GM12878 (cell line): ENCODE measurements at regions not wholly inside any gene's neighbourhood (a gene's known extent, or its start where the extent isn't known, plus 50 kb on each side); places are given as distances from the start of the nearest gene placed in this dataset.

Source experiments
- ATAC-seq: fragments of 200-7000 bp; cut with Tn5 transposase; 3 replicates; pipeline ENCODE4 v1.9.1; 2020; ENCODE audit warnings: mild to moderate bottlenecking, moderate library complexity
- BruUV-seq: library from RNA; stranded (reverse); fragments of 400-500 nt; replicated peaks from 2 replicates; lab custom pipeline; 2021; lab: Mats Ljungman, UMichigan
- CTCF ChIA-PET: fragments of 300-600 bp; sonication (Branson Sonifier 250); formaldehyde crosslinking; extraction: SDS; loops from one replicate; lab custom pipeline; 2021; ENCODE audit warnings: inconsistent platforms; lab: Yijun Ruan, JAX
- POLR2A ChIA-PET: fragments of 350-600 bp; formaldehyde crosslinking; extraction: SDS; loops from one replicate; lab custom pipeline; 2021; ENCODE audit warnings: inconsistent platforms; lab: Charles Lee
- RAD21 ChIA-PET: fragments of 300-600 bp; sonication (Branson Sonifier 250); formaldehyde crosslinking; loops from one replicate; lab custom pipeline; 2023; ENCODE audit warnings: antibody characterized with exemption; ENCODE audit not compliant: unreplicated experiment; lab: Charles Lee
- SMC1A ChIA-PET: fragments of 300-600 bp; sonication (Branson Sonifier 250); formaldehyde crosslinking; loops from one replicate; lab custom pipeline; 2023; ENCODE audit not compliant: unreplicated experiment, uncharacterized antibody; lab: Charles Lee
- DNase-seq: peaks from one replicate; pipeline ENCODE4 v3.0.0-alpha.2; 2011; ENCODE audit warnings: low read depth, low spot score
- FAIRE-seq: peaks from 3 replicates; lab custom pipeline; 2011; peaks lifted over from hg19 to GRCh38; lab: Jason Lieb, UNC
- H2AFZ ChIP-seq: 2 replicates; pipeline ENCODE4 v1.6.0; 2011; ENCODE audit warnings: low read depth, low read length, control low read depth; ENCODE audit not compliant: control insufficient read depth
- H3K27ac ChIP-seq: 2 replicates; pipeline ENCODE4 v1.5.1; 2011; ENCODE audit warnings: control low read depth; ENCODE audit not compliant: control insufficient read depth, insufficient read depth
- H3K27me3 ChIP-seq, 2 experiments: replicated peaks in 1 of 2; 2 replicates each; pipeline versions ENCODE4 v1.6.0 to v1.6.1; 2011; ENCODE audit warnings: low read length in 1 of 2; ENCODE audit not compliant: control insufficient read depth in 2 of 2, insufficient read depth in 2 of 2
- H3K36me3 ChIP-seq, 2 experiments: 2 replicates each; pipeline ENCODE4 v1.5.1; 2011; ENCODE audit warnings: low read length in 1 of 2; ENCODE audit not compliant: control insufficient read depth in 2 of 2, insufficient read depth in 2 of 2
- H3K4me1 ChIP-seq: 2 replicates; pipeline ENCODE4 v1.6.1; 2011; ENCODE audit warnings: mild to moderate bottlenecking, low read length, moderate library complexity, mixed read lengths; ENCODE audit not compliant: control insufficient read depth, insufficient read depth
- H3K4me2 ChIP-seq: 2 replicates; pipeline ENCODE4 v1.6.0; 2011; ENCODE audit warnings: control low read depth; ENCODE audit not compliant: control insufficient read depth, insufficient read depth
- H3K4me3 ChIP-seq: fragments of 200-600 bp; sonication (generic); 2 replicates; pipeline ENCODE4 v1.5.1; 2016
- H3K79me2 ChIP-seq: 2 replicates; pipeline ENCODE4 v1.6.0; 2011; ENCODE audit warnings: low read length; ENCODE audit not compliant: control insufficient read depth, insufficient read depth
- H3K9ac ChIP-seq: 2 replicates; pipeline ENCODE4 v1.8.0; 2011; ENCODE audit warnings: low read length, control low read depth, mixed read lengths; ENCODE audit not compliant: control insufficient read depth, insufficient read depth
- H3K9me3 ChIP-seq: replicated peaks from 3 replicates; pipeline ENCODE4 v1.5.1; 2011; ENCODE audit warnings: mild to moderate bottlenecking, low read length; ENCODE audit not compliant: control insufficient read depth, insufficient read depth
- H4K20me1 ChIP-seq: 2 replicates; pipeline ENCODE4 v1.6.0; 2011; ENCODE audit not compliant: control insufficient read depth, insufficient read depth
- BHLHE40 ChIP-seq, 2 experiments: fragments of 450-650 bp in 1 of 2; IDR thresholded peaks; 2 replicates each; pipeline ENCODE4 v1.6.1; 2011 to 2017; ENCODE audit warnings: low read depth in 2 of 2, borderline replicate concordance in 1 of 2, improper control_type of control experiment in 1 of 2, low read length in 1 of 2, mild to moderate bottlenecking in 1 of 2
- CEBPB ChIP-seq, 2 experiments: fragments of 150-350 bp in 1 of 2; IDR thresholded peaks; 2 replicates each; pipeline ENCODE4 v1.6.1; 2012 to 2014; ENCODE audit warnings: low read depth in 2 of 2, low read length in 2 of 2, borderline replicate concordance in 1 of 2, inconsistent platforms in 1 of 2
- CHD1 ChIP-seq: IDR thresholded peaks from 2 replicates; pipeline ENCODE4 v1.6.1; 2012; ENCODE audit warnings: low read depth, low read length, improper control_type of control experiment
- FOS ChIP-seq: IDR thresholded peaks from 3 replicates; pipeline ENCODE4 v1.6.1; 2011; ENCODE audit warnings: borderline replicate concordance; ENCODE audit not compliant: insufficient read length; ENCODE audit errors: extremely low read depth
- GABPA ChIP-seq: IDR thresholded peaks from 2 replicates; pipeline ENCODE4 v1.6.1; 2014; ENCODE audit warnings: antibody characterized with exemption, low read depth, mild to moderate bottlenecking, inconsistent platforms
- KAT2A ChIP-seq: conservative IDR thresholded peaks from 2 replicates; pipeline ENCODE4 v1.6.1; 2011; ENCODE audit warnings: low read depth, low read length; ENCODE audit not compliant: control insufficient read depth
- LARP7 ChIP-seq: fragments of 450-650 bp; IDR thresholded peaks from 2 replicates; pipeline ENCODE4 v1.6.1; 2017; ENCODE audit warnings: mild to moderate bottlenecking
- NRF1 ChIP-seq: conservative IDR thresholded peaks from 2 replicates; pipeline ENCODE4 v1.6.1; 2011; ENCODE audit warnings: mild to moderate bottlenecking, low read depth, low read length, improper control_type of control experiment
- POLR2AphosphoS2 ChIP-seq: IDR thresholded peaks from 2 replicates; pipeline ENCODE4 v1.6.1; 2011; ENCODE audit warnings: low read depth, mild to moderate bottlenecking, low read length, improper control_type of control experiment, moderate library complexity
- RAD51 ChIP-seq: fragments of 450-650 bp; IDR thresholded peaks from 2 replicates; pipeline ENCODE4 v1.6.1; 2016; ENCODE audit warnings: moderate library complexity, mild to moderate bottlenecking, inconsistent platforms
- TARDBP ChIP-seq: IDR thresholded peaks from 2 replicates; pipeline ENCODE4 v1.6.1; 2016; ENCODE audit warnings: borderline replicate concordance
- WGBS: methylation state at CpG from one replicate; pipeline ENCODE4 v1.1.6; 2016; ENCODE audit warnings: low lambda C conversion rate; ENCODE audit not compliant: insufficient replicate concordance, insufficient coverage; ENCODE audit errors: missing lambda C conversion rate; 5-methylcytosine and 5-hydroxymethylcytosine counted together
- in situ Hi-C: fragments of 300-500 bp; cut with MboI; formaldehyde crosslinking; loops from 9 replicates; pipeline ENCODE4 v1.14.3; 2018; ENCODE audit warnings: mixed read lengths
- intact Hi-C: fragments of 100-400 bp; cut with micrococcal nuclease; formaldehyde crosslinking; loops from one replicate; pipeline ENCODE4 v1.14.2; 2022; ENCODE audit not compliant: unreplicated experiment
- TF ChIP-seq, protein P1 (sequence below): fragments of 450-650 bp; IDR thresholded peaks from 2 replicates; pipeline ENCODE4 v1.6.1; 2017; ENCODE audit warnings: low read depth, mild to moderate bottlenecking, moderate library complexity
- TF ChIP-seq, protein P2 (sequence below): IDR thresholded peaks from 2 replicates; pipeline ENCODE4 v1.6.1; 2011; ENCODE audit warnings: mild to moderate bottlenecking, low read depth, low read length, moderate library complexity; ENCODE audit not compliant: insufficient replicate concordance

DNA sequence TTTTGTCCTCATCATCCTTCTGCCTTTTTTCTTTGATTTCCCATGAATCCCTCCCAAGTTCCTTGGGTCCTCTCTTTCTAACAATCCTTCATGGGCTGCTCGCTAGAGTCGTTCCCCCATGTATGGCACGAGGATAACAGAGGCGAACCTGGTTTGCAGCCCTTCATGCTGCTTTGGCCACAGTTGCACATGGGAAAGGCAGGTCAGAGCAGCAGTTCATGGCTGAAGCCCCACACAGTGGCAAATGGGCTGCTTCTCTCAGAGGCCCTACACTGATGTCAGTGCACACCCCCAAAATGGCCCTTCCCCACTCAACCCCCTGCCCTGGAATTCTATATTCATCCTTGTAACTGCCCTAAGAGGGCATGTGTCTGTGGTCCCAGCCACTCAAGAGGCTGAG, 335.4 kb upstream of the IGF1R start (continued):
- TF ChIP-seq CEBPB (IDR thresholded peaks at IDR 0.05; ENCODE audit: borderline replicate concordance in 1 of 2, low read depth in 2 of 2, low read length in 2 of 2), result no peak
- TF ChIP-seq, protein P1, sequence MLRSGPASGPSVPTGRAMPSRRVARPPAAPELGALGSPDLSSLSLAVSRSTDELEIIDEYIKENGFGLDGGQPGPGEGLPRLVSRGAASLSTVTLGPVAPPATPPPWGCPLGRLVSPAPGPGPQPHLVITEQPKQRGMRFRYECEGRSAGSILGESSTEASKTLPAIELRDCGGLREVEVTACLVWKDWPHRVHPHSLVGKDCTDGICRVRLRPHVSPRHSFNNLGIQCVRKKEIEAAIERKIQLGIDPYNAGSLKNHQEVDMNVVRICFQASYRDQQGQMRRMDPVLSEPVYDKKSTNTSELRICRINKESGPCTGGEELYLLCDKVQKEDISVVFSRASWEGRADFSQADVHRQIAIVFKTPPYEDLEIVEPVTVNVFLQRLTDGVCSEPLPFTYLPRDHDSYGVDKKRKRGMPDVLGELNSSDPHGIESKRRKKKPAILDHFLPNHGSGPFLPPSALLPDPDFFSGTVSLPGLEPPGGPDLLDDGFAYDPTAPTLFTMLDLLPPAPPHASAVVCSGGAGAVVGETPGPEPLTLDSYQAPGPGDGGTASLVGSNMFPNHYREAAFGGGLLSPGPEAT, result no peak
- no peak for TF ChIP-seq GABPA
- no peak for TF ChIP-seq KAT2A
- no peak for TF ChIP-seq POLR2AphosphoS2
- TF ChIP-seq, protein P2, sequence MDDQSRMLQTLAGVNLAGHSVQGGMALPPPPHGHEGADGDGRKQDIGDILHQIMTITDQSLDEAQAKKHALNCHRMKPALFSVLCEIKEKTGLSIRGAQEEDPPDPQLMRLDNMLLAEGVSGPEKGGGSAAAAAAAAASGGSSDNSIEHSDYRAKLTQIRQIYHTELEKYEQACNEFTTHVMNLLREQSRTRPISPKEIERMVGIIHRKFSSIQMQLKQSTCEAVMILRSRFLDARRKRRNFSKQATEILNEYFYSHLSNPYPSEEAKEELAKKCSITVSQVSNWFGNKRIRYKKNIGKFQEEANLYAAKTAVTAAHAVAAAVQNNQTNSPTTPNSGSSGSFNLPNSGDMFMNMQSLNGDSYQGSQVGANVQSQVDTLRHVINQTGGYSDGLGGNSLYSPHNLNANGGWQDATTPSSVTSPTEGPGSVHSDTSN, result no peak
- TF ChIP-seq FOS, result no peak
- no peak for TF ChIP-seq LARP7
- no peak for TF ChIP-seq RAD51
- no peak for TF ChIP-seq CHD1
- TF ChIP-seq NRF1, result no peak
- no peak for TF ChIP-seq TARDBP

DNA sequence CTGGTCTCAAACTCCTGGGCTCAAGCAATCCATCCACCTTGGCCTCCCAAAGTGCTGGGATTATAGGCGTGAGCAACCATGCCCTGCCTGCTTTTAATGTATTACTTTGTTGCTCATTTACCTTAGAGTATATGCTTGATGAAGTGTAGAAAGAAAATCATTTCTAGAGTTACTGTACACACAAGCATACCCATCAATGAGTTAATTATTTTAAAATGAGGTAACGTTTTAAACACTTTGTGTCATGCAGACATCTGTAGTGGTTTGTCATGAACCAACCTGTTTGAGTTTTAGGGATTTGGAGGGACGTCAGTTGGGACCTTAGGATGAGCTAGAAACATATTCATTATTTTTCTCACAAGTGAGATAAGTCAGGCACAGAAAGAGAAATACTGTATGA, 332.4 kb upstream of the IGF1R start:
- 0% methylated on average over 3 of the region's 3 CpGs for WGBS
- ATAC-seq (no peak), DNase-seq (no peak), FAIRE-seq (no peak)
- no TSS peak for BruUV-seq
- Histone ChIP-seq H3K27me3 (no peaks in the 10 kb centered on the region), H3K9me3 (no peaks in the 10 kb centered on the region), H3K4me1 (no peaks in the 10 kb centered on the region), H3K9ac (no peak overlapping the region), H2AFZ (no peak overlapping the region), H3K4me3 (no peak overlapping the region), H3K27ac (no peak overlapping the region), H3K4me2 (no peak overlapping the region), H3K36me3 (no peaks in the 10 kb centered on the region), H4K20me1 (no peaks in the 10 kb centered on the region), H3K79me2 (no peaks in the 10 kb centered on the region)
- ChIA-PET CTCF (no interaction called here), POLR2A (no interaction called here), SMC1A (no interaction called here), RAD21 (no interaction called here)
- in situ Hi-C loops (loop anchor here (5.0 kb wide), 1 partner anchor 106 kb away; no protein-coding TSS in a partner anchor), intact Hi-C loops (no loop called here)
- no peak for TF ChIP-seq BHLHE40 (IDR thresholded peaks at IDR 0.05; ENCODE audit: borderline replicate concordance in 1 of 2, low read depth in 2 of 2, low read length in 1 of 2)
